Endothelial cell of umbilical vein (primary cell): ENCODE measurements at regions not wholly inside any gene's neighbourhood (a gene's known extent, or its start where the extent isn't known, plus 50 kb on each side); places are given as distances from the start of the nearest gene placed in this dataset.

Source experiments
- BruUV-seq: library from RNA; stranded (reverse); fragments of 400-500 nt; replicated peaks from 2 replicates; lab custom pipeline; 2021; lab: Mats Ljungman, UMichigan
- CTCF ChIA-PET: fragments of 300-600, 350-600 bp; sonication (Branson Sonifier 250); formaldehyde crosslinking; loops from one replicate; lab custom pipeline; 2021; ENCODE audit warnings: antibody characterized with exemption, inconsistent platforms; lab: Charles Lee
- POLR2A ChIA-PET: fragments of 300-600, 350-600 bp; sonication (Branson Sonifier 250); formaldehyde crosslinking; loops from one replicate; lab custom pipeline; 2021; ENCODE audit warnings: antibody characterized with exemption, inconsistent platforms; lab: Charles Lee
- DNase-seq: peaks from one replicate; pipeline ENCODE4 v3.0.0-alpha.2; 2011; ENCODE audit warnings: low read depth, low spot score
- FAIRE-seq: peaks from 2 replicates; lab custom pipeline; 2011; peaks lifted over from hg19 to GRCh38; lab: Jason Lieb, UNC
- H2AFZ ChIP-seq: 2 replicates; pipeline ENCODE4 v1.6.0; 2012; ENCODE audit warnings: low read depth, low read length, control low read depth, inconsistent platforms
- H3K27ac ChIP-seq: 2 replicates; pipeline ENCODE4 v1.5.1; 2011; ENCODE audit warnings: low read depth, mild to moderate bottlenecking, control low read depth, low read length, moderate library complexity; ENCODE audit not compliant: insufficient read depth
- H3K27me3 ChIP-seq, 2 experiments: 2 replicates each; pipeline versions ENCODE4 v1.6.0 to v1.6.1; 2011; ENCODE audit warnings: low read length in 2 of 2, mixed read lengths in 1 of 2; ENCODE audit not compliant: control insufficient read depth in 2 of 2, insufficient read depth in 2 of 2
- H3K36me3 ChIP-seq, 2 experiments: 2 replicates in 1 of 2; 3 replicates in 1 of 2; pipeline ENCODE4 v1.5.1; 2011; ENCODE audit warnings: low read length in 2 of 2, mild to moderate bottlenecking in 1 of 2, moderate library complexity in 1 of 2; ENCODE audit not compliant: control insufficient read depth in 2 of 2, insufficient read depth in 2 of 2; ENCODE audit errors: extremely low read depth in 1 of 2
- H3K4me1 ChIP-seq: 3 replicates; pipeline ENCODE4 v1.5.1; 2011; ENCODE audit warnings: mild to moderate bottlenecking, low read length; ENCODE audit not compliant: control insufficient read depth, insufficient read depth; ENCODE audit errors: extremely low read depth
- H3K4me2 ChIP-seq: 2 replicates; pipeline ENCODE4 v1.6.1; 2011; ENCODE audit warnings: low read length, control low read depth, mixed read lengths; ENCODE audit not compliant: insufficient read depth
- H3K4me3 ChIP-seq, 3 experiments: fragments of 200-600 bp in 1 of 3; sonication (generic), shearing (Covaris generic) in 1 of 3; replicated peaks in 1 of 3; 2 replicates each; pipeline ENCODE4 v1.5.1; 2011 to 2016; ENCODE audit warnings: control low read depth in 3 of 3, low read length in 3 of 3, mild to moderate bottlenecking in 2 of 3, inconsistent platforms in 1 of 3, low read depth in 1 of 3, moderate library complexity in 1 of 3; ENCODE audit not compliant: insufficient read depth in 1 of 3
- H3K79me2 ChIP-seq: 2 replicates; pipeline ENCODE4 v1.6.0; 2012; ENCODE audit warnings: low read length, inconsistent platforms; ENCODE audit not compliant: control insufficient read depth, insufficient read depth
- H3K9ac ChIP-seq: replicated peaks from 2 replicates; pipeline ENCODE3; 2011; ENCODE audit warnings: low read length, control low read depth; ENCODE audit not compliant: insufficient read depth; ENCODE audit errors: extremely low read depth
- H3K9me1 ChIP-seq: replicated peaks from 3 replicates; pipeline ENCODE4 v1.6.0; 2011; ENCODE audit warnings: mild to moderate bottlenecking, low read length; ENCODE audit not compliant: control insufficient read depth, insufficient read depth; ENCODE audit errors: extremely low read depth
- H3K9me3 ChIP-seq: replicated peaks from 2 replicates; pipeline ENCODE4 v1.5.1; 2012; ENCODE audit warnings: low read length, inconsistent platforms; ENCODE audit not compliant: control insufficient read depth, insufficient read depth
- H4K20me1 ChIP-seq: replicated peaks from 2 replicates; pipeline ENCODE3; 2011; ENCODE audit warnings: mild to moderate bottlenecking, low read length; ENCODE audit not compliant: control insufficient read depth, insufficient read depth; ENCODE audit errors: extremely low read depth
- FOS ChIP-seq: IDR thresholded peaks from 2 replicates; pipeline ENCODE4 v1.6.1; 2011; ENCODE audit warnings: mild to moderate bottlenecking, low read length, moderate library complexity, borderline replicate concordance; ENCODE audit not compliant: insufficient read depth
- GATA2 ChIP-seq: IDR thresholded peaks from 2 replicates; pipeline ENCODE4 v1.7.0; 2011; ENCODE audit warnings: low read depth, mild to moderate bottlenecking, moderate library complexity, mixed read lengths, low read length; ENCODE audit not compliant: insufficient read length, insufficient read depth
- JUN ChIP-seq: IDR thresholded peaks from 2 replicates; pipeline ENCODE4 v1.6.1; 2011; ENCODE audit warnings: borderline replicate concordance, low read depth; ENCODE audit not compliant: insufficient read length, insufficient read depth
- MAX ChIP-seq: IDR thresholded peaks from 2 replicates; pipeline ENCODE4 v1.6.1; 2011; ENCODE audit not compliant: insufficient read depth, insufficient read length
- MYC ChIP-seq: IDR thresholded peaks from one replicate; pipeline ENCODE4 v1.6.1; 2011; ENCODE audit warnings: mild to moderate bottlenecking, low read depth, low read length
- POLR2AphosphoS5 ChIP-seq: IDR thresholded peaks from 2 replicates; pipeline ENCODE4 v1.6.1; 2012; ENCODE audit warnings: low read depth, mild to moderate bottlenecking, control low read depth, low read length, moderate library complexity; ENCODE audit not compliant: insufficient read depth
- dilution Hi-C: fragments of 300-500 bp; cut with MboI; formaldehyde crosslinking; loops from one replicate; pipeline ENCODE4 v1.15.0; 2019; ENCODE audit warnings: low sequenced_read_pairs; ENCODE audit not compliant: extremely low pct_ligation_motif_present
- intact Hi-C: fragments of 100-400 bp; cut with micrococcal nuclease; formaldehyde crosslinking; loops from one replicate; pipeline ENCODE4 v1.10.0; 2022

GRCh38 chr10:108789919-108790318, 1133.4 kb downstream of the XPNPEP1 start:
- TF ChIP-seq FOS (no peak), MYC (no peak), GATA2 (no peak), JUN (no peak), POLR2AphosphoS5 (no peak)
- H3K4me3 ChIP-seq = no peak overlapping the region
- no peaks in the 10 kb centered on the region for H3K9me1 ChIP-seq
- no peaks in the 10 kb centered on the region for H3K36me3 ChIP-seq
- ChIA-PET CTCF (no interaction called here), POLR2A (no interaction called here)
- H3K4me1 ChIP-seq = no peaks in the 10 kb centered on the region
- H2AFZ ChIP-seq = no peak overlapping the region
- dilution Hi-C loops = no loop called here
- no peak overlapping the region for H3K4me2 ChIP-seq
- H3K27ac ChIP-seq = no peak overlapping the region
- H3K9me3 ChIP-seq = peaks cover 2% of the 10 kb centered on the region
- no peaks in the 10 kb centered on the region for H3K79me2 ChIP-seq
- FAIRE-seq (no peak), DNase-seq (no peak)
- no TSS peak for BruUV-seq
- no peaks in the 10 kb centered on the region for H3K27me3 ChIP-seq
- no peak overlapping the region for H3K9ac ChIP-seq
- intact Hi-C loops = no loop called here
- H4K20me1 ChIP-seq = no peaks in the 10 kb centered on the region

- no peak overlapping the region for H3K4me3 ChIP-seq
- FAIRE-seq = no peak
- no peaks in the 10 kb centered on the region for H3K4me1 ChIP-seq
- no peaks in the 10 kb centered on the region for H3K36me3 ChIP-seq
- no peak overlapping the region for H2AFZ ChIP-seq
- no peaks in the 10 kb centered on the region for H4K20me1 ChIP-seq
- H3K9me1 ChIP-seq = no peaks in the 10 kb centered on the region
- DNase-seq = no peak
- TF ChIP-seq MAX = no peak
- no TSS peak for BruUV-seq
- H3K4me2 ChIP-seq = no peak overlapping the region
- peaks cover 2% of the 10 kb centered on the region for H3K9me3 ChIP-seq
- ChIA-PET POLR2A (no interaction called here), CTCF (no interaction called here)
- dilution Hi-C loops = no loop called here
- H3K79me2 ChIP-seq = no peaks in the 10 kb centered on the region
- no peak overlapping the region for H3K9ac ChIP-seq
- intact Hi-C loops = no loop called here
- no peak overlapping the region for H3K27ac ChIP-seq
- H3K27me3 ChIP-seq = no peaks in the 10 kb centered on the region
These were observed 1134.0 kb downstream of the XPNPEP1 start for GRCh38 chr10:108789336-108789735.
